ENCODE measurements at regions not wholly inside any gene's neighbourhood (a gene's known extent, or its start where the extent isn't known, plus 50 kb on each side); places are given as distances from the start of the nearest gene placed in this dataset.

GRCh38 chr11:103703437-103703836 lies 333.0 kb upstream of the DDI1 start:
- Histone ChIP-seq H3K4me3 (ENCODE audit: low read depth in 2 of 2, low read length in 2 of 2) (no peak overlapping the region), H3K36me3 (ENCODE audit: control insufficient read depth, insufficient read depth, low read length) (no peaks in the 10 kb centered on the region), H3K9me3 (ENCODE audit: control insufficient read depth, insufficient read depth, low read depth, low read length) (no peaks in the 10 kb centered on the region), H3K27ac (ENCODE audit: low read length) (no peak overlapping the region), H3K27me3 (ENCODE audit: control insufficient read depth, insufficient read depth, low read length) (no peaks in the 10 kb centered on the region), H3K4me1 (ENCODE audit: control insufficient read depth, insufficient read depth, low read length) (no peaks in the 10 kb centered on the region)
- no peak for TF ChIP-seq REST (IDR thresholded peaks at IDR 0.05; ENCODE audit: insufficient read depth in 1 of 2, low read depth in 2 of 2, low read length in 1 of 2)
- TF ChIP-seq TCF7L2 (IDR thresholded peaks at IDR 0.05; ENCODE audit: low read depth, low read length), result no peak
- no peak for TF ChIP-seq CTCF (IDR thresholded peaks at IDR 0.05)
- no peak for TF ChIP-seq SIN3A (IDR thresholded peaks at IDR 0.05; ENCODE audit: borderline replicate concordance, insufficient read depth, low read depth, low read length)
- no peak for TF ChIP-seq POLR2AphosphoS5 (IDR thresholded peaks at IDR 0.05; ENCODE audit: low read depth, low read length)
- intact Hi-C loops (cut with micrococcal nuclease; ENCODE audit: unreplicated experiment) (no loop called here), in situ Hi-C loops (cut with HindIII; ENCODE audit: low pct_unique_long_range_greater_than_20kb, low sequenced_read_pairs) (no loop called here)
- ATAC-seq, result no peak
- ChIA-PET CTCF (interaction anchor here (1.6 kb wide), 1 partner anchor 8 kb away, joined by 3 read pairs; no protein-coding TSS in a partner anchor), POLR2A (no interaction called here)
- BruUV-seq (replicated peaks), result no TSS peak
- DNase-seq (ENCODE audit: low read depth, low spot score), result no peak

GRCh38 chr11:103703954-103704353 lies 332.5 kb upstream of the DDI1 start:
- Histone ChIP-seq H3K36me3 (ENCODE audit: control insufficient read depth, insufficient read depth, low read length) (no peaks in the 10 kb centered on the region), H3K27me3 (ENCODE audit: control insufficient read depth, insufficient read depth, low read length) (no peaks in the 10 kb centered on the region), H3K4me3 (ENCODE audit: low read depth in 2 of 2, low read length in 2 of 2) (no peak overlapping the region), H3K27ac (ENCODE audit: low read length) (no peak overlapping the region), H3K9me3 (ENCODE audit: control insufficient read depth, insufficient read depth, low read depth, low read length) (no peaks in the 10 kb centered on the region), H3K4me1 (ENCODE audit: control insufficient read depth, insufficient read depth, low read length) (no peaks in the 10 kb centered on the region)
- TF ChIP-seq CTCF (IDR thresholded peaks at IDR 0.05) (no peak), POLR2AphosphoS5 (IDR thresholded peaks at IDR 0.05; ENCODE audit: low read depth, low read length) (no peak), SIN3A (IDR thresholded peaks at IDR 0.05; ENCODE audit: borderline replicate concordance, insufficient read depth, low read depth, low read length) (no peak), REST (IDR thresholded peaks at IDR 0.05; ENCODE audit: insufficient read depth in 1 of 2, low read depth in 2 of 2, low read length in 1 of 2) (no peak), TCF7L2 (IDR thresholded peaks at IDR 0.05; ENCODE audit: low read depth, low read length) (no peak)
- in situ Hi-C loops (cut with HindIII; ENCODE audit: low pct_unique_long_range_greater_than_20kb, low sequenced_read_pairs) (no loop called here), intact Hi-C loops (cut with micrococcal nuclease; ENCODE audit: unreplicated experiment) (no loop called here)
- no TSS peak for BruUV-seq (replicated peaks)
- POLR2A ChIA-PET, result no interaction called here
- DNase-seq (ENCODE audit: low read depth, low spot score) (no peak), ATAC-seq (no peak)
- CTCF ChIA-PET, result interaction anchor here (1.6 kb wide), 1 partner anchor 9 kb away, joined by 3 read pairs; no protein-coding TSS in a partner anchor
